A204.1 (cell line): ENCODE measurements at regions not wholly inside any gene's neighbourhood (a gene's known extent, or its start where the extent isn't known, plus 50 kb on each side); places are given as distances from the start of the nearest gene placed in this dataset.

Source experiments
- FAIRE-seq: peaks from 2 replicates; lab custom pipeline; 2012; peaks lifted over from hg19 to GRCh38; lab: Jason Lieb, UNC

DNA sequence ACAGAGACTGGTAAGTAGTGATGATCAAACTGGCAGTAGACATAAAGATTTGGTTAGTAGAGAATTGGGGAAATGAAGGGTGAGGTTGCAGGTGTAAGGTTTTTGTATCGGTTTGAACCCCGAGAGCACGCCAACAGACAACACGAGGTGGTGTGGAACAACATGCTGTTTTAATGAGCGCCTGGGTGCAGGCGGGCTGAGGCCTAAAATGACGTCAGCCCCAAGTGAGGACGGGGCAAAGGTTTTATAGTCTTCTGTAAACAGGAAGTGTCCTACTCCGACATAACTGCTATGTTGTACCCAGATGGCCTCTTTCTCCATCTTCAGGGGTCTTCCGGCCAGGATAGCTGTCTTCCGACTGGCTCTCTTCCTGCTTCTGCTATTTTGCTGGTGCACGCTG lies 178.8 kb downstream of the HHIPL2 start:
- FAIRE-seq, result no peak

DNA sequence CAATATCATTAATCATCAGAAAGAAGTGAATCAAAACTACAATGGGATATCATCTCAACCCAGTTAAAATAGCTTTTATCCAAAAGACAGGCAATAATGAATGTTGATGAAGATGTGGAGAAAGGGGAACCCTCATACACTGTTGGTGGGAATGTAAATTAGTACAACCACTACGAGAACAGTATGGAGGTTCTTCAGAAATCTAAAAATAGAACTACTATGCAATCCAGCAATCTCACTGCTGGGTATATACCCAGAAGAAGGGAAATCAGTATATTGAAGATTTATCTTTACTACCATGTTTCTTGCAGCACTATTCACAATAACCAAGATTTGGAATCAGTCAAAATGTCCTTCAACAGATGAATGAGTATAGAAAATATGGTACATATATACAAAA lies 189.8 kb downstream of the HHIPL2 start:
- no peak for FAIRE-seq

DNA sequence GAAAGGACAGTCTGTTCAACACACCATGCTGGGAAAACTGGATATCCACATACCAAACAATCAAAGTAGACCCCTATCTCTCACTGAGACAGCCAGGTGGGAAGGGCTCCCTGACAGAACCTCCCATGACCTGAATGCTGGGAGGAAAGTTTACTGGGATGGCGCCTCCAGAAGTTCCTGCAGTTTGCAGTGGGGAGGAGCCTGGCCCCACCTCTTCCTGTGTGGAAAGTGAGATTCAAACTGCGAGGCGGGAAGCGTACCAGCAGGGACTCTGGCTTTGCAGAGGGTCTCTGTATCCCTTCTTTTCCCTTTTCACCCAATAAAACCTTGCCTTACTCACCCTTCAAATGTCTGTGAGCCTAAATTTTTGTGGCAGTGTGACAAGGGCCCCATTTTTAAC lies 190.7 kb downstream of the HHIPL2 start:
- FAIRE-seq, result no peak

DNA sequence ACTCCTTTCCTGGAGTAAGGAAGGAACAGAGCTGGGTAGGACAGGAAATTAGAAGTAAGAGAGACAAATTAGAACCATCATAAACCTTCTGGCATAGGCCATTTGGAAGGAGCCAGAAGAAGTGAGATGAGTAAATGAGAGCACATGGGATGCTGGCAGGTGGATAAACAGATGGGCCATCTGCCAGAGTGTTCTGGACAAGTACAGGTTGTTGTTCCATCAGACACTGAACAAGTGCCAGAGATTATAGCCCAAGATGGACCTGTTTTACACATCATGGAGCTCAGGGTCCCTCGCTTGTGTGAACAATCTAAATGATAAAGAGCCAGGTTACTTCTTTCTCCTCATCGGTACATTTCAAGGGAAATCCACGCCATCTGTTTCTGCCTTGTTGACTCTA lies 200.3 kb downstream of the HHIPL2 start:
- no peak for FAIRE-seq

DNA sequence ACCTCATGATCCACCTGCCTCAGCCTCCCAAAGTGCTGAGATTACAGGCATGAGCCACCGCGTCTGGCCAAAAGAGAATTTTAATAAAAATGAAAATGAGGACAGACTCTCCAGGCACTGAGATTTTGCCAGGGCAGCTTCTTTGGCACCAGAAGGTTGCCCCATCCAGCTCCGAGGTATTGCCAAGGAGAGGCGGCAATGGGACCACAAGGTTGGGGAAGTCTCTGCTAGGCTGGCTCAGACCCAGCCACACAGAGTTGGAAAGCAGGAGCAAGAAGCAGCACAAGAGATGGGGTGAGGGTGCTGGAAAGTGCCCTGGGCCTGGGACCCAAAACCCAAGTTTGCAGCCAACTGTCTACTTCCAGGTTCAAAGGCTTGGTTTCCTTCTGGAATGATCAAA lies 200.9 kb downstream of the HHIPL2 start:
- no peak for FAIRE-seq

DNA sequence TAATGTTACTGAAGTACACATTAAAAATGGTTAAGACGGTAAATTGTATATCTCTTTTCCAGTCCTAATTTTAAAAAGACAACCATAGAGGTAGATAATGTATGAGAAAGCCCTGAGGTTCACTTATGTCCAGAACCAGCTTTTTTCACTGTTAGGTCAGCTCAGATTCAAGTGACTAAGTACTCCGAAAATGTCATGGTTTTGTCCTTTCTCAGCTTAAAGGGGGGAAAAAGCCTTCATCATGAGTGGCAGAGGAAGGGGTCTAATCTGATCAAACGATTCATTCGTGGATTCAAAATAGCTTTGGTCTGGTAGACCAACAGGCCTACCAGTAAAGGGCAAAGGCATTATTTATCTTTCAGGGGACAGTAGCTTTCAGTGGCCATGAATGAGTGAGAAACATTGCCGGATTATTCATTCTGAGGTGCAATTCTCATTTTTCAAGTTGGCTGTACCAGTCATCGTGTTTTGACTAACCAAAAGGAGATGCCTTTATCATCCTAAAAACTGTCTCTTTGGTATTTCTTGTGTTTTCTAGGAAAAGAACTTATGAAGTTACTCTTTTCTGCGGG lies 208.4 kb downstream of the HHIPL2 start:
- no peak for FAIRE-seq

DNA sequence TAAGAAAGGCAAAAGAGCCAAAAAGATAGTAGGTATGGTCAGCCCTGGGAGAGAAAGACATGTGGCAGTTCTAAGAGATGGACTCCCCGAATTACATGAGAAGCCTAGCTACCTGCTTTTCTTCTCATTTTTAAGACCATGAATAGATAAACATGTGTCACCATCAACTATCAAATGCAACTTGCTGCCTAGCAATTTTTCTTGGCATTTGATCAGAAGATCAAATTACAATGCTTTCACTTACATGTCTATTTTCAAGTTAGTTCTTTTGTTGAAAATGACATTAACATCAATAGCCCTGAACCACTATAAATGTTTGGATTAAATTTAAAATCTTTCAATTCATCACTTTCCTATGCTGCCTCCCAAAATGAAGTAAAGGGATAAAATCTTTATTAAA lies 212.3 kb downstream of the HHIPL2 start:
- FAIRE-seq, result no peak

DNA sequence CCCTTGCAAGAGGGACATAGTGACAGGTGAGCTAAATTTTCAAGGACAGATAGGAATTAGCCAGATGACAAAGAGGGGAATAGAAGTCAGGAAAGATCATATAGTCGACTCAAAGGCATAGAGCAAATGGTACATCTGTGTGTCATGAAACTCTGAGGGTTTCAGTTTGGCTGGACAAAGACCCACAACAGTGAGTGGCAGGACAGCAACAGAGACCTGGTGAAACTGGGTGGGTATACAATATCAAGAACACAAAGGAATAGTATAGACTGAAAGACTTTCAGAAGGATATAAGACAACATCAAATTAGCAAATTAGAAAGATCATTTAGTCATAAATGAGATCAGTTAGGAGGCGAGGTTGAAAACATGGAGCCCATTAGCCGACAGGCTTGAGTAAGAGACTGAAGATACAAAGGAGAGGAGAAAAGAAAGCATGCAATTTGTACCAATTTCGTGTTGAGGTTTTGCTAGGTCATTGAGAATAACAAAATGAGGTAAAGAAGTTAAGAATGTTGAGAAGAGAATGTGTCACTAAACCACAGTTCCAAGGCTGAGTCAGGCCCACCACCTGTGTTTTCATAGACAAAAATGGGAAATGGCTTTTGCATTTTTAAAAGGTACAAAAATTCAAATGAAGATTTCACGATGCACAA lies 213.8 kb downstream of the HHIPL2 start:
- no peak for FAIRE-seq

DNA sequence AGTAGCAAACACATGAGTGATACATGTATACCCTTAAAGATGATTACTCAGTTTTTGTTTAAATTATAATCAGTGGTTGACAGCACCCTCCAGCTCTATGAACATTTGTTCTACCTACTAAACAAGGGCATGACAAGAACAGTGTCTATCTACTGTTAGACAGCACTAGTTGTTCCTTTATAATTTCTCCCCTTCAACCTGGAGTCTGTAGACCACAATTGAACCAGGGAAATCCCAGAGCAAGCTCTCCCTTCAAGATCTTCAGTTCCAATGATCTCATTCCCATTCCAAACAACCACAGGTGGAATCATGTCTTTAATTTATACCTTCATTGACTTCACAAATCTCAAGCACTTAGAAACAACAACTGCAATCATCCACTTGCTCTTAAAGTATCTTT lies 216.1 kb downstream of the HHIPL2 start:
- no peak for FAIRE-seq

DNA sequence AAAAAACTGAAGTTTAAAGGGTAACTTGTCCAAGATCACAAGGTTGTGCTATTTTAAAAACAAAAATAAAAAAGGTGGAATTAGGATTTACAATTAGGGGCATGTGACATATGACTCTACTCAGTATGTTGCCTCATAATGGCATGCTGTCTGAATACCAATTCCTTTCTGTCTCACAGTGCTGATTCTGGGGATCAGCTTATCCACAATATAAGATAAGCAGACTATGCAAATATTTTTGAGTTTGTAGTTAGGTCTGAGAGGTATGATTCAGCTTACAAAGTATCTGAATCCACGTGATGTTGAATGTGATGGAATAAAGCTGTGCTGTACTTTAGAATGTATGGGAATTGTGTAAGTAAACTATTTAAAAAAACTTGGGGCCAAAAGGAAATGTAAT lies 216.6 kb downstream of the HHIPL2 start:
- FAIRE-seq, result no peak

DNA sequence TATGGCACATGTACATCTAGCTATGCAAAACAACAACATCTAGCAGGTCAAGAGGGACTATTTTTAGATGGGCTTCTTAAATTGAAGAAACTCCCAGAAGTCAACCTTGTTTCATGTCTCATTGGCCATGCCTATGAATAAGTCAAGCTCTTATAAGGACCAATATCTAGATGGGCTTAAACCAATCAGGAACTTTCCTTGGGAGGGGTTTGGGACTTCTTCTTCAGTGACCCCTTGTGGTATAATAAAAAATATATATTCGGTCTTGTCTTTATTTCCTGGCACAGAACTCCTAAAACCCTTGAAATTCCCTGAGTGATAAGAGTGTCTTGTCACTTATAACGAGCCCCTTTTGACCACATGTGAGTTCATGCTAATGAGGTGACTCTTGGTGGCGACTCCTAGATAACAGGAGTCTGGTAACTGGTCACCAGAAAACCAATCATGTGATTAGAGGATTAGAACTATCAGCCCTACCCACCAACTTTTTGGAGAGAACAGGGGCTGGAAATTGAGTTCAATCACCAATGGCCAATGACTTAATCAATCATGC lies 218.3 kb downstream of the HHIPL2 start:
- no peak for FAIRE-seq

DNA sequence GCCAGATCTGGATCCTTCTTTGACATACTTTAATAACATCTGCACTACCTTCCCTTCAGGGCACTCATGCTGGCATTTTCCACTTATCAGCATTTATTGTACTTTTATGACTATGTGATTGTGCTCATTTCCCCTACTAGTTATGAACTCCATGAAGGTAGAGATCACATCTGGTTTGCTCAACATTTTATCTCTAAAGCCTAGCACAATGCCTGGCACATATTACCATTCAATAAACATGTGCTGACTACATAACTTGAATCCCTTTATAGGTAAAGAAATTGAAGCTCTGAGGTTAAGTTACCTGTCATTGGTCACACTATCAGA lies 221.2 kb downstream of the HHIPL2 start:
- no peak for FAIRE-seq

DNA sequence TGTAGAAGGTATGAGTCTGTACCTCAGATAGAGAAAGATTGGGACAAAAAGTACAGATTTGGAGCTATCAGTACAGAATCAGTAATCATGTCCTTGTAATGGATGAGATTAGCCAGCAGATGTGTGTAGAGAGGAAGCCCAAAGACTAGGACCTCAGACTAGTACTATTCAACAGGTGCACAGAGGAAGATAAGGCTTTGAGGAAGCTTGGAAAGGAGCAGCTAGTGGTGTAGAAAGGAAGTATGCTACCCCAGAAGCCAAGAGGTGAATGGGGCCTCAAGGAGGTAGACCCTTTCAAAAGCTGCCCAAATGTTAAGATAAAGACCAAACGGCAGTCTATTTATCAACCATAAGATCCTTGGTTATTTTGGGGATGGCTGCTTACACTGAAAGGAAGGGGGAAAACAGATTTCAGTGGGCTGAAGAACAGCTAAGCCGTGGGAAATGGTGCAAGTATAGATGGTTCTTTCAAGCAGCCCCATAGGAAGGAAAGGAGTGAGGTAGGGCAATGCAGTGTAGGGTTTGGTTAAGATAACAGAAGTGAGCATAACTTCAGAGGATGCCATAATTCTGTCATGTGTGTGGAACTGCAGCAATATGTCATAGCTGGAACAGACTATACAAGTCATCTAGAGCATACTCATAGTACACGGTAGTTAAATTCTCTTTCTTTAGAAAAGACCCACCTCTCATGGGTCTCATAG lies 221.7 kb downstream of the HHIPL2 start:
- no peak for FAIRE-seq

DNA sequence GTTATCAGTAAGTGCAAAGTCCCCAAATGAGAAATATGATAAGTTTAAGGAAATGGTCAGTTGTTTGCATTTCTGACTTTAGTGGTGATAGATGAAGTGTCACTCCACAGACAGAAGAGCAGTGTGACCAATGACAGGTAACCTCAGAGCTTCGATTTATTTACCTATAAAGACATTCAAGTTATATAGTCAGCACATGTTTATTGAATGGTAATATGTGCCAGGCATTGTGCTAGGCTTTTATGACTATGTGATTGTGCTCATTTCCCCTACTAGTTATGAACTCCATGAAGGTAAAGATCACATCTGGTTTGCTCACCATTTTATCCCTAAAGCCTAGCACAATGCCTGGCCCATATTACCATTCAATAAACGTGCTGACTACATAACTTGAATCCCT lies 222.4 kb downstream of the HHIPL2 start:
- FAIRE-seq, result no peak

DNA sequence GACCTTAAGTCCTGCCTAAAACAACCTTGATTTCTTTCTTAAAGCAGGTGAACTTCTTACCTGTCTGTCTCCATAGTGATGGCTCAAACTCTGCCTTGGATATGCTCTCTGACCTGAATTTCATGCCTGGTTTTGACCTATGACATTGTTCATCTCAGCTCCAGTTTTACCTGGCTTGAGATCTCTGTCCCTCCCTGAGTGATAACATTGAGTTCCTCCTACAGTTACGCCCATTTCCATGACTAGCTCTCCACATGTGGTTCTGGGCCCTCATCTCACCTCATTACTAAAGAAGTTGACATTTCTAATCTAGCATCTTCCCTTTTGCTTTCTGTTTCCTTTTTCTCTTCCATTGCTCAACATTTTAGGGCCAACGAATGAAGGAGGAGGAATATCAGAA lies 233.1 kb downstream of the HHIPL2 start:
- no peak for FAIRE-seq

DNA sequence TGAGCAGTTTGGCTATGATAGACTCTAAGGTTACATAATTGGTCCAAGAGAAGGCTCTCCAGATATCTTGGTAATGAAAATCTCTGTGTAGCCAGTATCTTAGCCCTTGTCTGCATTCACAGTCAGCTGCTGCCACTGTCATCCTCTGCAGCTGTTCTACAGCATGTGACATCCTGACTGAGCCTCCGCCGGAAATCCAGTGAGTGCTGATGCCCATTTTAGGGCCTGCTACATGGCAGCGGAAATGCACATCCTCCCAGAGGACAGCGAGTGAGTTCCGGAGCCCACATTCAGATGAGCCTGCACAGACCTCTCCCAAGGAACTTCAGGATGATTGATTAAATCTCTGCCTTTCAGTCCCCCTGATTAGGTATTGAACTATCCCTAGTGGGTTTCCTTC lies 237.1 kb downstream of the HHIPL2 start:
- FAIRE-seq, result no peak

DNA sequence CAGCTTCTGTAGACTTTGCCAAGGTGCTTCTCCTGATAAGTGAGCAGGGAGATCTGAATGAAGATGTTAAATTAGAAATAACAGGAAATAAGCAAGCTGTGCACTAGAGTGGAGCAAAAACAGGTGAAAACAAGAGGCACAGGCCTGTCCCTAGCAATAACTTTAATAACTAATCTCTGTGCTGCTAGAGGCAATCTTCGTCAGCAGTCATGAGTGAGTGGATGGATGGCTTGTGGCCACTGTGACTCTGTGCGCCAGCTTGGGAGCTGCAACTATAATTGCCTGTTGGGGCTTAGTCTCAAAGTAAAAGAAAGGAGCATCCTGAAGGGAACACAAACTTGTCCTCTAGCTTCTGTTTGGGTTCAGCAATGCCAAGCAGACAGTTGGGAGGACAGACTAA lies 240.3 kb downstream of the HHIPL2 start:
- FAIRE-seq, result no peak

DNA sequence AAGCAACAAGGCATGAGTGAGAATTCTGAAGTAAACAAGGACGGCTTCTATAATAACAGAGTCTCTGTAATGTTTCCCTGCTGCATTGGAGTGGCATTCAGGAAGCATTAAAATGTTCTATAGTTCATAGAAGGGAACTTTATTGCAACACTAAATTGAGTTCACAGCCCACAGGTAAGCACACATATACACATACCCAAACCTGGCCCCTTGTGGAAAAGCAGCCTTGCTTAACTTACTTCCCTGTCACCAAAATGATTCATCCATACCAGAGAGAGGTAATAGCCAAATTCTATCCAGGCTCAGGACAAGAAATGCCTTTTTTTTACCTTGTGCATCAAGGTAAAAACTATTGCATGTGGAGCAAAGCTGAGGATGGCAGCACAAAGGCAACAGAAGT lies 241.4 kb downstream of the HHIPL2 start:
- FAIRE-seq, result no peak

DNA sequence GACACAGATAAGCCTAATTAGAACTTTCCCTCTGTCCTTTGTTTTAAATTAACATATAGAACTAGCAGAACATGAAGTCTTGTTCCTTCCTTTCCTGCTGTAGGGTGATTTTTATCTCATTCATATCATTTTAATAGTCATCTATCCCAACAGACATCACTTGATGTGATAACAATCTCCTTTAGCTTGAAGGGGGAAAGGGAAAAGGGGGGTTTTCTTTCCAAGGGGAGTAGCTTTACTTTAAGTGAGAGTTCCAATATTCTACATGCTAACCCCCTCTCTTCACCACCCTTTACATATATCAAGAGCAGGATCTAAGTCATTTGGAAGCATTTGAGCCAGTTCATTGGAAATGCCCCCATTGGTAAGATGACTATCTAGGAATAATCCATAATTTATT lies 241.9 kb downstream of the HHIPL2 start:
- FAIRE-seq, result no peak

DNA sequence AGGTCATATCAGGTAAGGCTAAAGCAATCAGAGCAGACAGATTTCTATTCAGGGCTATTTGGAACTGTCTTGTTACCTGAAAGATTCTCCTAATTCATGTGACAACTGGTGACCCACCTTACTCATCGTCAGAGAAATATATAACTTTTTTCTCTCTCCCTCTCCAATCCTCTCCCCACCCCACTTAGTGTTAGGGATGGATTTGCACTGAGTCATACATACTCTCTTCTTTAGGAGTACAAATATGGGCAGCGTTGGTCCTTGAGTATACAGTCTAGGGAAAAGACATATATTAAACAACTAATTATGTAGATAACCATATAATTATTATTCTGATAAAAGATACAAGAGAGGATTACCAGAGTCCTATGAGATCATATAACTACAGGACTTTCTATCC lies 246.3 kb downstream of the HHIPL2 start:
- no peak for FAIRE-seq

DNA sequence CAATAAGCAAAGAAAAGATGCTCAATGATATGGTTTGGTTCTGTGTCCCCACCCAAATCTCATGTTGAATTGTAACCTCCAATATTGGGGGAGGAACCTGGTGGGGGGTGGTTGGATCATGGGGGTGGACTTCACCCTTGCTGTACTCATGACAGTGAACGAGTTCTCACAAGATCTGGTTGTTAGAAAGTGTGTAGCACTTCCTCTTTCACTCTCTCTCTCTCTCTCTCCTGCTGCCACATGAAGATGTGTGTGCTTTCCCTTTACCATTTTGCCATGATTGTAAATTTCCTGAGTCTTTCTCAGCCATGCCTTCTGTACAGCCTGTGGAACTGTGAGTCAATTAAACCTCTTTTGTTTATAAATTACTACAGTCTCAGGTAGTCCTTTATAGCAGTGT lies 248.4 kb downstream of the HHIPL2 start:
- FAIRE-seq, result no peak

DNA sequence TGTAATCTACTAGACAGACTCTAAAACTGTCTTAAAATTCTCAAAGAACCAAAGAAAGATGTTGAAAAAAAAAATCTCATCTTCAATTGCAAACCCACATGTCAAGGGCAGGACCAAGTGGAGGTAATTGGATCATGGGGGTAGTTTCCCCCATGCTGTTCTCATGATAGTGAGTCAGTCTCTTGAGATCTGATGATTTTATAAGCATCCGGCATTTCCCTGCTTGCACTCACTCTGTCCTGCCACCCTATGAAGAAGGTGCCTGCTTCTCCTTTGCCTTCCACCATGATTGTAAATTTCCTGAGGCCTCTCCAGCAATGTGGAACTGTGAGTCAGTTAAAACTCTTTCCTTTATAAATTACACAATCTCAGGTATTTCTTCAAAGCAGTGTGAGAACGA lies 257.0 kb downstream of the HHIPL2 start:
- no peak for FAIRE-seq

DNA sequence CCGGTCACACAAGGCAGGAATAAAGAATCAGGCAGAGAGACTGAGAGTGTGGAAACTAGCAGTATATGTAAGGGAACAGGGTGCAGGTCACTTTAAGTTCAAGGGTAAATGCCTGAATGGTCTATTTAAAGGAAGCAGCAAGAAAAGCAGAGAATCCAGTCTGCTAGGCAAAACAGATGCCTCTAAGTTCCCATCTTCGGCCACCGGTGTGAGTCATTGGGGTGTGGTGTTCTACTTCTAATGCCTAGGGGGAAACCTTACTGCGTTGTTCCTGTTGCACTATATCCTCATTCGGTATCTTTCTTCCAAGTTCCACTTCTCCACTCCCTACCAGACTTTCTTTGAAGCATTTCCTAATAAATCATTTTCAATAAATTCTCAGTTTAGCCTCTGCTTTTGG lies 259.9 kb downstream of the HHIPL2 start:
- no peak for FAIRE-seq

DNA sequence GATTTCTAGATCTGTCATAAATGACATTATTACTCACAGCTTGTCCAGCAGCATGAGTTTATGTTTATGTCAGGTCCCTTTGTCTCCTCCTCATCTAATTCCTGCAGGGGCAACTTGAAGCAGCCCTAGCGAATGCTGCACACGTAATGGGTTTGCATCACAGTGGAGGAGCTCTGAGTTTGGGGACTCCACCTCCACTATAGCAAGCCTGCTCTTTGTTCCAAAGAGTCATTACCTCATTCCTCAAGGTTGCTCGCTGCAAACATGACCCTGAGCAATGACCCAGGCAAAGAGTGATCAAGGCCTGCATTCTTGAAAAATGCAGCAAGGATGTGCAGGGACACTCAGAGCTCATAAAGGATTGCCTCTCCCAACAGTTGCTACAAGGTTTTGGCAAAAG lies 261.9 kb downstream of the HHIPL2 start:
- no peak for FAIRE-seq
